A673 (cell line): ENCODE measurements at regions not wholly inside any gene's neighbourhood (a gene's known extent, or its start where the extent isn't known, plus 50 kb on each side); places are given as distances from the start of the nearest gene placed in this dataset.

Experiments
- CTCF ChIP-seq: fragments of 300-800, 200-600 bp; sonication (generic); conservative IDR thresholded peaks from 2 replicates; pipeline ENCODE4 v1.5.1; 2017; ENCODE audit warnings: low read depth, mild to moderate bottlenecking, antibody characterized with exemption, low read length, moderate library complexity, mixed read lengths
- EZH2 ChIP-seq: fragments of 200-600 bp; sonication (generic); IDR thresholded peaks from 2 replicates; pipeline ENCODE4 v1.6.1; 2017; ENCODE audit warnings: borderline replicate concordance, low read depth, mild to moderate bottlenecking, mixed read lengths, antibody characterized with exemption, low read length; ENCODE audit not compliant: poor library complexity, severe bottlenecking

GRCh38 chr7:19305698-19306097 lies 160.5 kb upstream of the FERD3L start:
- TF ChIP-seq CTCF (no peak), EZH2 (no peak)
